ENCODE measurements at regions not wholly inside any gene's neighbourhood (a gene's known extent, or its start where the extent isn't known, plus 50 kb on each side); places are given as distances from the start of the nearest gene placed in this dataset.

DNA sequence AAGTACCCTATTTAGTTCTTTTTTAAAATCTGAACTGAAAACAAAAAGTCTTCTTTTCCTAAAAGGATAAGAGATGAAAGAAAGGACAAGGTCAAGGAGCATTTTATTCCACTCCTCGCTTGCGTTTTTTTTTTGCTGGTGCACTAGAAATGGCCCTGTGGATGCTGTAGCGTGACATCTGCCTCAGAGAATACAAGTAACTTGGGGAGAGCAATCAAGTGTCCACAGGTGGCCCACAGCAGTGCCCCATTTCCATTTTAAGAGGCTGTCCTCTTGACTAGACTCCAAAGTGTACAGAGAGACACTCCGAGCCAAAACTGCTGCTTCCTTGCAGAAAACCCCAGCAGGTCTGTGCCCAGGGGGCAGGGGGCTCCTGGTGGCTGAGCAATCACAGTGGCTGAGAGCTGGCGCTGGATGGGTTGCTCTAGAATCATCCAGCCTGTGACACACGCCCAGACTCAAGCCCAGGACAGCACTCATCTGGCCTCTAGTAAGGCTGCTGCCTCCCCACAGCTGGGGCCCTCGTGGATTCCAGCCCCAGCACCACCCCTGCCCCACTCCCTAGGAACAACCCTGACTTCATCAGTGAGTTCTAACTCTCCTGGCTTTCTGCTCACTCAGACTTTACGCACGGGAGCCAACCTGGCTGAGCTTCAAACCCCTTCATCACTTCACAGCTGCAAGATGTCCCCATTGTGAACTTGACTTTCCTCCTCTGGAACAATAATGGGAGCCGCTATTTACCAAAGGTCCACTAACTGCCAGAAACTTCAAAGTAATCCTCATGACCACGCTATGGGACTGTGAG lies 71.1 kb upstream of the SPATA12 start:
- no peak overlapping the region for H3K18ac ChIP-seq (ENCODE audit: low read length)
- H3K36me3 ChIP-seq (ENCODE audit: control insufficient read depth, insufficient read depth, low read length) = no peaks in the 10 kb centered on the region
- H3K27me3 ChIP-seq (ENCODE audit: insufficient read depth, low read length, poor library complexity) = no peaks in the 10 kb centered on the region
- H2BK120ac ChIP-seq (ENCODE audit: low read depth, low read length) = no peak overlapping the region
- no peak overlapping the region for H2BK15ac ChIP-seq (replicated peaks; ENCODE audit: low read depth)
- no peaks in the 10 kb centered on the region for H3K79me2 ChIP-seq (ENCODE audit: control insufficient read depth, insufficient read depth, low read length)
- no peak overlapping the region for H3K23ac ChIP-seq (ENCODE audit: low read length)
- no peak overlapping the region for H4K5ac ChIP-seq (ENCODE audit: low read length)
- DNase-seq = no peak
- H3K4me3 ChIP-seq (ENCODE audit: low read length) = no peak overlapping the region
- no peak overlapping the region for H2BK5ac ChIP-seq (ENCODE audit: low read length)
- H3K4me1 ChIP-seq (ENCODE audit: control insufficient read depth, low read depth, low read length) = no peaks in the 10 kb centered on the region
- H3K27ac ChIP-seq (ENCODE audit: low read depth, low read length) = no peak overlapping the region
- no peak overlapping the region for H3K9ac ChIP-seq (ENCODE audit: low read length)
- H3K56ac ChIP-seq (ENCODE audit: low read length) = no peak overlapping the region
- H3K79me1 ChIP-seq (ENCODE audit: low read length) = no peaks in the 10 kb centered on the region
- H4K8ac ChIP-seq (ENCODE audit: low read depth, low read length) = no peak overlapping the region
- no peak overlapping the region for H3K4ac ChIP-seq (ENCODE audit: low read depth, low read length)
- no peak overlapping the region for H3K4me2 ChIP-seq (ENCODE audit: low read length)
- no peak overlapping the region for H2AK5ac ChIP-seq (ENCODE audit: low read length)
- WGBS (ENCODE audit: extremely low coverage, insufficient coverage, low lambda C conversion rate) = no CpG with 5 or more reads among the region's 11 CpGs

DNA sequence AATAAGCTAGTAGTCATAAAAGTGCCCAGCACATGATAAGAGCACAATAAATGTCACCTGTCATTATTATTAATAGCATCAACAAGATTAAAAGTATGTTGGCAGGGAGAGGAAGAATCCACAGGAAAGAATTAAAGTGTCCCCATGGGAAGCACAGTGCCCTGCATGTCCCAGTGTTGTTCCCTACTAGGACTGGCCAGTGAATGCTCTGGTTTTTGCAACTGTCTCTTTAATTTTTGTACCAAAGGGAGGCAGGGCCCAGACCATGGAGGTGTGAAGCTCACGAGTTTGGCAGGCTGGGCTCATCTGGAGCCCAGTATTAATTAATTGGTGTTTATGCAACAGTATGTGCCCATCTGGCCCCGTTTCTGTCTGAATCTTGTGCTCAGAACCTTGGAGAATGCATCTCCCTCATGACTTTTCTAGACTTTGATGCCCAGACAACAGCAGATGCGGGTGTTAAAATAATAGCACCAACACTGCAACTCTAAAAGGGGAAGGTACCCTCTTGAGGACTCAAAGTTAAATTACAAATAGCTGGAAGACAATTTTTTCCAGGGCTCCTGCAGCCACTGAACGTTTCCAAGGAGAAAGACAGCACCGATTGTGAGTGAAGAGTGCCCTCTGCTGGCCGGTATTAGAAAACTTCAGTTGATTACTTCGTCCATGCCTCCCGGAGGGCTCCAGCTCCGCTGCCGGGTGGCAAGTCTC lies 71.9 kb upstream of the SPATA12 start:
- DNase-seq = peak; percentile 81
- Histone ChIP-seq H3K4ac (ENCODE audit: low read depth, low read length) (no peak overlapping the region), H3K4me1 (ENCODE audit: control insufficient read depth, low read depth, low read length) (no peaks in the 10 kb centered on the region), H4K5ac (ENCODE audit: low read length) (no peak overlapping the region), H2BK5ac (ENCODE audit: low read length) (no peak overlapping the region), H3K4me3 (ENCODE audit: low read length) (no peak overlapping the region), H3K36me3 (ENCODE audit: control insufficient read depth, insufficient read depth, low read length) (no peaks in the 10 kb centered on the region), H3K4me2 (ENCODE audit: low read length) (no peak overlapping the region), H2AK5ac (ENCODE audit: low read length) (no peak overlapping the region), H3K27me3 (ENCODE audit: insufficient read depth, low read length, poor library complexity) (no peaks in the 10 kb centered on the region), H3K79me1 (ENCODE audit: low read length) (no peaks in the 10 kb centered on the region), H2BK15ac (replicated peaks; ENCODE audit: low read depth) (no peak overlapping the region), H3K18ac (ENCODE audit: low read length) (no peak overlapping the region), H4K8ac (ENCODE audit: low read depth, low read length) (no peak overlapping the region), H3K9ac (ENCODE audit: low read length) (no peak overlapping the region), H3K27ac (ENCODE audit: low read depth, low read length) (no peak overlapping the region), H2BK120ac (ENCODE audit: low read depth, low read length) (no peak overlapping the region), H3K56ac (ENCODE audit: low read length) (no peak overlapping the region), H3K79me2 (ENCODE audit: control insufficient read depth, insufficient read depth, low read length) (no peaks in the 10 kb centered on the region), H3K23ac (ENCODE audit: low read length) (no peak overlapping the region)
- no CpG with 5 or more reads among the region's 10 CpGs for WGBS (ENCODE audit: extremely low coverage, insufficient coverage, low lambda C conversion rate)

DNA sequence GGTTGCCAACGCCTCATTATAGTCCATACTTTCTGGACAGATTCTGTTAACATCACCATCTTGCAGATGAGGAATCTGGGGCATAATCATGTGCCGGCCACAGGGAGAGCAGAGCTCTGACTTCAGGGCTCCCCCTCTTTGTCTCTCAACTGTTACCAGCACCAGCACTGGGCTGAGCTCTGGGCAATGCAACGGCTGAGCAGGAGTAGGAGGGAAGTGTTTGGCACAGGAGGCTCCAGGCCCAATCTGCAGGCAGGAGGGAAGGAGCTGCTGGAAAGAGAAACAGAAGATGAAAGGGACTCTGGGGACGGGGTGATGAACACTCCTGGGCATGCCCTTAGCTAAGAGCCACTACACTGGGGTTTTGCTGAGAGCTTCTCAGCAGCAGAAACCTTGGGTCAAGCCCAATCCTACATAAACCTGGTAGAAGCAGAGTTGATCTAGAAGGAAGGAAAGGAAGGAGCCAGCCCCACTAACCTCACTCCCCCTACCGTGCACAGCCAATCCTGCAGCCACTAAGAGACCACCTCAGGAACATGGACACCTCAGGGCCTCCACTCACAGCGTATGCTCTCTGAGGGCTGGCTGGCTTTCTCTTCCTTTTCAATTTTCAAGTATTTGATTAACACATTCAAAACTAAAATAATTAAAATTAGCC lies 73.1 kb upstream of the SPATA12 start:
- Histone ChIP-seq H2BK15ac (replicated peaks; ENCODE audit: low read depth) (no peak overlapping the region), H3K27ac (ENCODE audit: low read depth, low read length) (no peak overlapping the region), H4K8ac (ENCODE audit: low read depth, low read length) (no peak overlapping the region), H3K79me2 (ENCODE audit: control insufficient read depth, insufficient read depth, low read length) (no peaks in the 10 kb centered on the region), H3K56ac (ENCODE audit: low read length) (no peak overlapping the region), H2AK5ac (ENCODE audit: low read length) (no peak overlapping the region), H3K4ac (ENCODE audit: low read depth, low read length) (no peak overlapping the region), H3K4me2 (ENCODE audit: low read length) (no peak overlapping the region), H3K4me3 (ENCODE audit: low read length) (no peak overlapping the region), H4K5ac (ENCODE audit: low read length) (no peak overlapping the region), H3K4me1 (ENCODE audit: control insufficient read depth, low read depth, low read length) (no peaks in the 10 kb centered on the region), H3K79me1 (ENCODE audit: low read length) (no peaks in the 10 kb centered on the region), H2BK5ac (ENCODE audit: low read length) (no peak overlapping the region), H3K27me3 (ENCODE audit: insufficient read depth, low read length, poor library complexity) (no peaks in the 10 kb centered on the region), H2BK120ac (ENCODE audit: low read depth, low read length) (no peak overlapping the region), H3K23ac (ENCODE audit: low read length) (no peak overlapping the region), H3K9ac (ENCODE audit: low read length) (no peak overlapping the region), H3K18ac (ENCODE audit: low read length) (no peak overlapping the region), H3K36me3 (ENCODE audit: control insufficient read depth, insufficient read depth, low read length) (no peaks in the 10 kb centered on the region)
- WGBS (ENCODE audit: extremely low coverage, insufficient coverage, low lambda C conversion rate) = no CpG with 5 or more reads among the region's 6 CpGs
- DNase-seq = peak; percentile 48

DNA sequence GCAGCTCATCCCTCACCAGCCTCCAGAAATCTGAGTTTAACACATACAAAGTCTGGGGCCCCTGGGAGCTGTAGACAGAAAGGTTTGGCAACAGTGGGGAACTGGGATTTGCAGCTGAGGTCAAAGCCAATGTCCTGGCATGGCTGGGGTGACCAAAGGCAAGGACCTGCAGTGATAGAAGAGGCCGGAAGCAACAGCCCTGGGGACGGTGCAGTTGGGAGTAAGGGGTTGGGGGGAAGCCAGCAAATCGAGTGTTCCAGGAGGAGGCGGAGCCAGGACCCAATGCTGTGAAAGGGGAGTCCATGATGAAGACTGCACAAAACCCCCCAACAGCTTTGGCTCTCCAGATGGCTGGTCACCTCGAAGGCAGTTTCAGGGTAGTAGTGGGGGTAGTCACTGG lies 74.1 kb upstream of the SPATA12 start:
- Histone ChIP-seq H3K79me1 (ENCODE audit: low read length) (no peaks in the 10 kb centered on the region), H3K36me3 (ENCODE audit: control insufficient read depth, insufficient read depth, low read length) (no peaks in the 10 kb centered on the region), H4K5ac (ENCODE audit: low read length) (no peak overlapping the region), H3K4me2 (ENCODE audit: low read length) (no peak overlapping the region), H3K4ac (ENCODE audit: low read depth, low read length) (no peak overlapping the region), H3K23ac (ENCODE audit: low read length) (no peak overlapping the region), H3K18ac (ENCODE audit: low read length) (no peak overlapping the region), H3K9ac (ENCODE audit: low read length) (no peak overlapping the region), H3K56ac (ENCODE audit: low read length) (no peak overlapping the region), H3K27ac (ENCODE audit: low read depth, low read length) (no peak overlapping the region), H2AK5ac (ENCODE audit: low read length) (no peak overlapping the region), H2BK15ac (replicated peaks; ENCODE audit: low read depth) (no peak overlapping the region), H3K27me3 (ENCODE audit: insufficient read depth, low read length, poor library complexity) (no peaks in the 10 kb centered on the region), H4K8ac (ENCODE audit: low read depth, low read length) (no peak overlapping the region), H3K4me3 (ENCODE audit: low read length) (no peak overlapping the region), H2BK120ac (ENCODE audit: low read depth, low read length) (no peak overlapping the region), H2BK5ac (ENCODE audit: low read length) (no peak overlapping the region), H3K4me1 (ENCODE audit: control insufficient read depth, low read depth, low read length) (no peaks in the 10 kb centered on the region), H3K79me2 (ENCODE audit: control insufficient read depth, insufficient read depth, low read length) (no peaks in the 10 kb centered on the region)
- no CpG with 5 or more reads among the region's 5 CpGs for WGBS (ENCODE audit: extremely low coverage, insufficient coverage, low lambda C conversion rate)
- DNase-seq = no peak

DNA sequence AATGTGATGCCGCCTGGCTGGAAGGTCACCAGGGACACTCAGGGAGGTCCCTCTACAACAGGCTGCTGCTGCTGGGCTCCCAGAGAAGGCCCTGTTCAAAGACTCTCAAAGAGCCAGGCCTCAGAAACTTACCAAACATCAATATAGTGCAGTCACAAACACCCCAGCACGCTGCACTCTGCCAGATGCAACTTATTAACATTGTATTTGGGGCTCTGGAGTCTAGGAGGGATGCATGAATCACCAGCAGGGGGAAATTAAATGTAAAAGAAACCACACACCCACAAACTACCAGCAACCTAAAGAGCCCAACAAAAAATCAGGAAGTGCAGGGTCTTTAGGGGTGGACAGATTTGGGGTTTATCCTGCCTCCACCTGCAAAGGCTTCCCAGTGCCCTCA lies 74.6 kb upstream of the SPATA12 start:
- no peak for DNase-seq
- Histone ChIP-seq H2AK5ac (ENCODE audit: low read length) (no peak overlapping the region), H2BK5ac (ENCODE audit: low read length) (no peak overlapping the region), H3K4me2 (ENCODE audit: low read length) (no peak overlapping the region), H3K56ac (ENCODE audit: low read length) (no peak overlapping the region), H3K36me3 (ENCODE audit: control insufficient read depth, insufficient read depth, low read length) (no peaks in the 10 kb centered on the region), H2BK120ac (ENCODE audit: low read depth, low read length) (no peak overlapping the region), H3K18ac (ENCODE audit: low read length) (no peak overlapping the region), H4K5ac (ENCODE audit: low read length) (no peak overlapping the region), H3K4me3 (ENCODE audit: low read length) (no peak overlapping the region), H3K4me1 (ENCODE audit: control insufficient read depth, low read depth, low read length) (no peaks in the 10 kb centered on the region), H3K79me1 (ENCODE audit: low read length) (no peaks in the 10 kb centered on the region), H3K27ac (ENCODE audit: low read depth, low read length) (no peak overlapping the region), H3K27me3 (ENCODE audit: insufficient read depth, low read length, poor library complexity) (no peaks in the 10 kb centered on the region), H3K79me2 (ENCODE audit: control insufficient read depth, insufficient read depth, low read length) (no peaks in the 10 kb centered on the region), H4K8ac (ENCODE audit: low read depth, low read length) (no peak overlapping the region), H3K4ac (ENCODE audit: low read depth, low read length) (no peak overlapping the region), H3K9ac (ENCODE audit: low read length) (no peak overlapping the region), H3K23ac (ENCODE audit: low read length) (no peak overlapping the region), H2BK15ac (replicated peaks; ENCODE audit: low read depth) (no peak overlapping the region)
- WGBS (ENCODE audit: extremely low coverage, insufficient coverage, low lambda C conversion rate) = no CpG with 5 or more reads among the region's 2 CpGs
